ENCODE measurements at regions not wholly inside any gene's neighbourhood (a gene's known extent, or its start where the extent isn't known, plus 50 kb on each side); places are given as distances from the start of the nearest gene placed in this dataset.
"Not testable (repeated sequence)": the region's sequence is repeated elsewhere in the genome, so short reads cannot be mapped to it uniquely, and the experiment has no call there.

GRCh38 chr16:29199626-29200025, 206.9 kb downstream of the NPIPB11 start:
- not testable (repeated sequence) for TF ChIP-seq POLR2AphosphoS5, CTCF (IDR thresholded peaks at IDR 0.05)
- peak in 1 of 2 donors; percentile 18 for TF ChIP-seq POLR2A (IDR thresholded peaks at IDR 0.05)

Data from suprapubic skin (tissue), 4 donors.